ENCODE measurements at regions not wholly inside any gene's neighbourhood (a gene's known extent, or its start where the extent isn't known, plus 50 kb on each side); places are given as distances from the start of the nearest gene placed in this dataset.
A peak's percentile ranks its signal among the peaks of the same experiment; 100 is the strongest.

DNA sequence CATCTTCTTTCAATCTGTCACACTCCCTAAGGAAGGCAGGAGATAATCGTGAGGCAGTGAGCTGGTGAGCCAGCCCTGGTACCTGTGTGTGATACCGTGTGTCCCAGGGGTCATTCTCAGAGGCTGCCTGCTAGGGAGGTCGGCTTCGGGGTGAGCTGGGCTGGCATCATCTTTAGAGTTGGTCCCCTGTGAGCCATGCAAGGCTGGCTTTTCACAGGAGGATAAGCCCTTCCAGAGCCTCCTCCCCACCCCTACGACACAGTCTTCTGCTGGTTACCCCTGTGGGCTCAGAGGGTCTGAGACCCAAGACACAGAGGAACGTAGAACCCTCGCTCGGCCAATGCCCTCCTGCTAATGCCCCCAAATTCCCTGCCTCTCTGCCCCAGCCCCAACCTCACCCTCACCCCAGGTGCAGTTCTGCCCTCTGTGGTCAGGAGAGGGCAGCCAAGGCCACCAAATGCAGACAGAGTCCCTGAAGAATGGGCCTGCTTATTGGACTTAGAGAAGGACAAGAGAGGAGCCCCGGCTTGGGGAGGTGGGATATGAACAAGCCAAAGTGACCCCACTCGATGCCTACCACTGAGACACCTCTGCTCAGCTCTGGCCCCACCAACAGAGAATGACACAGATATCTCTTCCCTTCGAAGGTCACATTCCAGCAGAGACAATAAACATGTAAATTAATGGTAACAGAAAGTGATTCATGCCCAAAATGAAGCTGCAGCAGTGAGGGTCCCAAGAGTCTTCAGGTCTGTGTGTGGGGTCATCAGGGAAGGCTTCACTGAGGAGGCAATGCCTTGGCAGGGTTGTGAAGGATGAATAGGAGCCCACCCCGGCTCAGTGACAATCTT is 80.8 kb upstream of the CCL1 start:
- WGBS (ENCODE audit: insufficient coverage): 82% methylated on average over 7 of the region's 12 CpGs
- Histone ChIP-seq H3K27me3 (ENCODE audit: control insufficient read depth in 2 of 2, insufficient read depth in 2 of 2, low read length in 2 of 2) (peaks cover 0 to 6% of the 10 kb centered on the region in 2 donors), H4K20me1 (ENCODE audit: insufficient read depth, low read length) (no peaks in the 10 kb centered on the region), H3K79me2 (ENCODE audit: insufficient read depth, low read length) (no peaks in the 10 kb centered on the region), H3K9me3 (replicated peaks in 1 of 2; ENCODE audit: control insufficient read depth in 1 of 2, insufficient read depth in 1 of 2, low read length in 2 of 2) (no peaks in the 10 kb centered on the region), H3K4me3 (replicated peaks in 1 of 3; ENCODE audit: low read depth in 2 of 3, low read length in 3 of 3) (no peak overlapping the region), H3K27ac (ENCODE audit: low read depth in 1 of 2, low read length in 2 of 2) (no peak overlapping the region), H2AFZ (ENCODE audit: insufficient read depth, low read depth, low read length, poor library complexity, severe bottlenecking) (no peak overlapping the region), H3K9ac (ENCODE audit: insufficient read depth, low read length, poor library complexity, severe bottlenecking) (no peak overlapping the region), H3K4me2 (replicated peaks; ENCODE audit: extremely low read depth, low read length, poor library complexity, severe bottlenecking) (no peak overlapping the region), H3K4me1 (ENCODE audit: control insufficient read depth in 1 of 2, insufficient read depth in 2 of 2, low read length in 2 of 2) (no peaks in the 10 kb centered on the region), H3K36me3 (replicated peaks in 1 of 2; ENCODE audit: control insufficient read depth in 1 of 2, insufficient read depth in 2 of 2, low read length in 2 of 2) (no peaks in the 10 kb centered on the region)
- no peaks in the 10 kb centered on the region for H3K36me3 Mint-ChIP-seq
- TF ChIP-seq, protein P1, sequence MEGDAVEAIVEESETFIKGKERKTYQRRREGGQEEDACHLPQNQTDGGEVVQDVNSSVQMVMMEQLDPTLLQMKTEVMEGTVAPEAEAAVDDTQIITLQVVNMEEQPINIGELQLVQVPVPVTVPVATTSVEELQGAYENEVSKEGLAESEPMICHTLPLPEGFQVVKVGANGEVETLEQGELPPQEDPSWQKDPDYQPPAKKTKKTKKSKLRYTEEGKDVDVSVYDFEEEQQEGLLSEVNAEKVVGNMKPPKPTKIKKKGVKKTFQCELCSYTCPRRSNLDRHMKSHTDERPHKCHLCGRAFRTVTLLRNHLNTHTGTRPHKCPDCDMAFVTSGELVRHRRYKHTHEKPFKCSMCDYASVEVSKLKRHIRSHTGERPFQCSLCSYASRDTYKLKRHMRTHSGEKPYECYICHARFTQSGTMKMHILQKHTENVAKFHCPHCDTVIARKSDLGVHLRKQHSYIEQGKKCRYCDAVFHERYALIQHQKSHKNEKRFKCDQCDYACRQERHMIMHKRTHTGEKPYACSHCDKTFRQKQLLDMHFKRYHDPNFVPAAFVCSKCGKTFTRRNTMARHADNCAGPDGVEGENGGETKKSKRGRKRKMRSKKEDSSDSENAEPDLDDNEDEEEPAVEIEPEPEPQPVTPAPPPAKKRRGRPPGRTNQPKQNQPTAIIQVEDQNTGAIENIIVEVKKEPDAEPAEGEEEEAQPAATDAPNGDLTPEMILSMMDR (IDR thresholded peaks at IDR 0.05): peak; percentile 37
- peak in 2 of 3 donors; percentile 11 to 17 for DNase-seq
- no peaks in the 10 kb centered on the region for H3K9me3 Mint-ChIP-seq
- intact Hi-C loops (cut with micrococcal nuclease): no loop called here
- H3K27ac Mint-ChIP-seq: peak overlapping the region in 1 of 7 donors; percentile 64
- peaks cover 4% of the 10 kb centered on the region for H3K4me1 Mint-ChIP-seq
- H3K27me3 Mint-ChIP-seq (ENCODE audit: low read depth in 3 of 3): peaks cover 17 to 51% (median 37%) of the 10 kb centered on the region in 3 donors
- H3K4me3 Mint-ChIP-seq: no peak overlapping the region

DNA sequence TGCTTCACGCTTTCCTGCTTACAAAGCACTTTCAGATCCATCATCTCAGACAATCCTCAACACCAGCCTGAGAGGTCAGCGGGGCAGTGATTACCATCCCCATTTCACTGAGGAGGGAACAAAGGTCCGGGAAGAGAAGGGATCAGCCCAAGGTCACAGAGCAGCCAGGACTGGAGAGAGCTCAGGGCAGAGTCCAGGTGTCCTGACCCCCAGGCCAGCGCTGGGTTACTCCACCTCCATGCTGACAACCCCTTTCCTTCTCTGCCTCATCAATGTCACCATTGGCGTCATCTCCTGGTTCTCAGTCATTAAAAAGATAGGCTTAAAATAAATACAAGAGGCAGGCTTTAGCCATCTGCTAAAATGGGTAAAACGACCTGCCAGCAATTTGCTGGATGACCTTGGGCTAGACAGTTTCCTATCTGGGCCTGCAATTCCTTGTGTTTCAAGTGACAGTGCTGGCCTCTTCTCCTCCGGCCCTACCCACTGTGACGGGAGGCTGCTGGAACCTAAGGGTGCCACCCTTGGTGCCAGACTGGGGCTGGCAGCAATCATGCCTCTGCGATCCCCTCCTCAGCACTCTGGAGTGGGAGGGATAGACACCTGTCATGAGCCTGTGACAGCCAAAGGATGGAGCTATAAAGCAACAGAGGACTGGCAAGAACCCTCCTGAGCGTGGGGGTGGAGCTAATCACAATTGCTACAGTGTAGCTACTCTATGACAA is 79.5 kb upstream of the CCL1 start:
- H2AFZ ChIP-seq (ENCODE audit: insufficient read depth, low read depth, low read length, poor library complexity, severe bottlenecking): no peak overlapping the region
- H3K27me3 Mint-ChIP-seq (ENCODE audit: low read depth in 3 of 3): peaks cover 19 to 43% (median 37%) of the 10 kb centered on the region in 3 donors
- H3K4me2 ChIP-seq (replicated peaks; ENCODE audit: extremely low read depth, low read length, poor library complexity, severe bottlenecking): no peak overlapping the region
- no peak overlapping the region for H3K9ac ChIP-seq (ENCODE audit: insufficient read depth, low read length, poor library complexity, severe bottlenecking)
- peaks cover 0 to 6% of the 10 kb centered on the region in 2 donors for H3K27me3 ChIP-seq (ENCODE audit: control insufficient read depth in 2 of 2, insufficient read depth in 2 of 2, low read length in 2 of 2)
- peak overlapping the region in 1 of 2 donors; percentile 4 for H3K4me3 Mint-ChIP-seq
- 87% methylated on average over 9 of the region's 10 CpGs for WGBS (ENCODE audit: insufficient coverage)
- intact Hi-C loops (cut with micrococcal nuclease): no loop called here
- no peaks in the 10 kb centered on the region for H3K36me3 ChIP-seq (replicated peaks in 1 of 2; ENCODE audit: control insufficient read depth in 1 of 2, insufficient read depth in 2 of 2, low read length in 2 of 2)
- no peaks in the 10 kb centered on the region for H3K36me3 Mint-ChIP-seq
- no peak overlapping the region for H3K4me3 ChIP-seq (replicated peaks in 1 of 3; ENCODE audit: low read depth in 2 of 3, low read length in 3 of 3)
- no peaks in the 10 kb centered on the region for H3K9me3 ChIP-seq (replicated peaks in 1 of 2; ENCODE audit: control insufficient read depth in 1 of 2, insufficient read depth in 1 of 2, low read length in 2 of 2)
- no peak for DNase-seq
- no peaks in the 10 kb centered on the region for H3K4me1 ChIP-seq (ENCODE audit: control insufficient read depth in 1 of 2, insufficient read depth in 2 of 2, low read length in 2 of 2)
- no peaks in the 10 kb centered on the region for H3K9me3 Mint-ChIP-seq
- no peaks in the 10 kb centered on the region for H3K79me2 ChIP-seq (ENCODE audit: insufficient read depth, low read length)
- peaks cover 9% of the 10 kb centered on the region for H3K4me1 Mint-ChIP-seq
- H4K20me1 ChIP-seq (ENCODE audit: insufficient read depth, low read length): no peaks in the 10 kb centered on the region
- TF ChIP-seq, protein P1 (IDR thresholded peaks at IDR 0.05): no peak
- H3K27ac Mint-ChIP-seq: no peak overlapping the region
- H3K27ac ChIP-seq (ENCODE audit: low read depth in 1 of 2, low read length in 2 of 2): no peak overlapping the region

All from CD14-positive monocyte (primary cell).